ENCODE measurements at regions not wholly inside any gene's neighbourhood (a gene's known extent, or its start where the extent isn't known, plus 50 kb on each side); places are given as distances from the start of the nearest gene placed in this dataset.

GRCh38 chr6:90928051-90928450 lies 341.2 kb upstream of the MAP3K7 start:
- CTCF ChIA-PET: no interaction called here
- TF ChIP-seq, protein P1, sequence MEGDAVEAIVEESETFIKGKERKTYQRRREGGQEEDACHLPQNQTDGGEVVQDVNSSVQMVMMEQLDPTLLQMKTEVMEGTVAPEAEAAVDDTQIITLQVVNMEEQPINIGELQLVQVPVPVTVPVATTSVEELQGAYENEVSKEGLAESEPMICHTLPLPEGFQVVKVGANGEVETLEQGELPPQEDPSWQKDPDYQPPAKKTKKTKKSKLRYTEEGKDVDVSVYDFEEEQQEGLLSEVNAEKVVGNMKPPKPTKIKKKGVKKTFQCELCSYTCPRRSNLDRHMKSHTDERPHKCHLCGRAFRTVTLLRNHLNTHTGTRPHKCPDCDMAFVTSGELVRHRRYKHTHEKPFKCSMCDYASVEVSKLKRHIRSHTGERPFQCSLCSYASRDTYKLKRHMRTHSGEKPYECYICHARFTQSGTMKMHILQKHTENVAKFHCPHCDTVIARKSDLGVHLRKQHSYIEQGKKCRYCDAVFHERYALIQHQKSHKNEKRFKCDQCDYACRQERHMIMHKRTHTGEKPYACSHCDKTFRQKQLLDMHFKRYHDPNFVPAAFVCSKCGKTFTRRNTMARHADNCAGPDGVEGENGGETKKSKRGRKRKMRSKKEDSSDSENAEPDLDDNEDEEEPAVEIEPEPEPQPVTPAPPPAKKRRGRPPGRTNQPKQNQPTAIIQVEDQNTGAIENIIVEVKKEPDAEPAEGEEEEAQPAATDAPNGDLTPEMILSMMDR (conservative IDR thresholded peaks at IDR 0.05; ENCODE audit: low read depth): no peak
- no peak overlapping the region for H3K27ac ChIP-seq
- POLR2A ChIA-PET (ENCODE audit: low non-redundant PET): no interaction called here
- no peak for DNase-seq (ENCODE audit: low spot score)

DNA sequence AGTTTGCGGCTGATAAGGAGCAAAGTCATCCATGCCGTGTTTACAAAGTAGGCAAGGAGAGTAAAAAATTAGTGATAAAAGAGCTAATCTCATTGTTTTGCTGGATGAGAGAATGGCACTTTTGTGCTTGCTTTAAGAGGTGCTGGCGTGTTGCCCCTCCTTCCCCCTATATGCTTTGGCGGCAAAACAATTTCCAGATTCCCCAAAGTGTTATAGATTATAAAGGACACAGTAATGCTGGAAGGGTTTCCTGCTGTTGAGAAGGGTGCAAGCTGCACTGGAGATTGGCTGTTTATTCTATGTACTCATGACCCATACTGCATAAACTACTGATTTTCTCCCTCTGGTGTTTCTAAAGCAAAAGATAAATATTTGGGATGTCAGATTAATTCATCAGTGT lies 338.9 kb upstream of the MAP3K7 start:
- DNase-seq (ENCODE audit: low spot score): no peak

GRCh38 chr6:90922325-90922724 lies 335.5 kb upstream of the MAP3K7 start:
- no peak overlapping the region for H3K27ac ChIP-seq
- DNase-seq (ENCODE audit: low spot score): no peak
- POLR2A ChIA-PET (ENCODE audit: low non-redundant PET): no interaction called here
- CTCF ChIA-PET: no interaction called here
- TF ChIP-seq, protein P1 (conservative IDR thresholded peaks at IDR 0.05; ENCODE audit: low read depth): no peak

More for the DNA sequence above, 338.9 kb upstream of the MAP3K7 start:
- no peak overlapping the region for H3K27ac ChIP-seq
- ChIA-PET POLR2A (ENCODE audit: low non-redundant PET) (no interaction called here), CTCF (no interaction called here)
- TF ChIP-seq, protein P1 (conservative IDR thresholded peaks at IDR 0.05; ENCODE audit: low read depth): no peak

DNA sequence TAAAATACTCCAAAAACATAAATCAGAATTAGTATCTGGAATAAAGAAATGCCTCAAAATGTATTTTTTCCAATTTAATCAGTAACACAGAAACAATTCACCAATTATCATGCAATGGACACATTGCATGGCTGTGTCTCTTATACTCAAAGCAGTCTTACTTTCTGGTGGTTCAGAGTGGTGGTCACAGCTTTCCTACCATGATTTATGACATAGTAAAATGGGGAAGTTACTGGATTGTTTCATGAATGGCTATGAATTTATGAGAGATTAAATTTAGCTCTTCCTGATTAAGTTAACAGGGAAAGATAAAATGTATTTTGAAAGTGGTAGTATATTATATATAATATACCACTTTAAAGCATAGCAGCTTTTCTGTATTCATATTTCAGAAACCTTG lies 331.5 kb upstream of the MAP3K7 start:
- H3K27ac ChIP-seq: no peak overlapping the region
- TF ChIP-seq, protein P1 (conservative IDR thresholded peaks at IDR 0.05; ENCODE audit: low read depth): no peak
- ChIA-PET CTCF (no interaction called here), POLR2A (ENCODE audit: low non-redundant PET) (no interaction called here)
- DNase-seq (ENCODE audit: low spot score): no peak

DNA sequence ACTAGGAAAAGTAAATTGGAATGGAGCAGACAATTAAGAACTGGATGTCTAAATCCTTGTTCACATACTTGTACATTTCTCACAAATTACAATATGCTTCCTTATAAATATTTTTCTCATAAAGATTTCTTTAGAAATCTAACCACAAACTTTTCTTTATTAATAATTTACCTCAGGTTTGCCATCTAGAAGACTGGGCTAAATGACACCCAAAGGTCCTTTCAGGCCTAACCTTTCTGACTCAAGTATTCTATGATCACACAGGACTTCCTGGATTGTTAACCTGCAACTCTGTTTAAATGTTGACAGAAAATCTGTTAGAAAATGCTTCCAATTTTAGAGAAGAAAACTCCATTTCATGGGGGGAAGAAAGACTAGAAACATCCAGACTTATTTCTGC lies 330.5 kb upstream of the MAP3K7 start:
- CTCF ChIA-PET: no interaction called here
- POLR2A ChIA-PET (ENCODE audit: low non-redundant PET): no interaction called here
- no peak for DNase-seq (ENCODE audit: low spot score)
- no peak overlapping the region for H3K27ac ChIP-seq
- TF ChIP-seq, protein P1 (conservative IDR thresholded peaks at IDR 0.05; ENCODE audit: low read depth): no peak

GRCh38 chr6:90916968-90917367 lies 330.1 kb upstream of the MAP3K7 start:
- ChIA-PET POLR2A (ENCODE audit: low non-redundant PET) (no interaction called here), CTCF (no interaction called here)
- TF ChIP-seq, protein P1 (conservative IDR thresholded peaks at IDR 0.05; ENCODE audit: low read depth): no peak

More at GRCh38 chr6:90916968-90917367, 330.1 kb upstream of the MAP3K7 start:
- no peak for DNase-seq (ENCODE audit: low spot score)
- H3K27ac ChIP-seq: no peak overlapping the region
